Ramos (cell line): ENCODE measurements at regions not wholly inside any gene's neighbourhood (a gene's known extent, or its start where the extent isn't known, plus 50 kb on each side); places are given as distances from the start of the nearest gene placed in this dataset.
"Not testable (repeated sequence)": the region's sequence is repeated elsewhere in the genome, so short reads cannot be mapped to it uniquely, and the experiment has no call there.

Source experiments
- in situ Hi-C: fragments of 300-500 bp; cut with MboI; formaldehyde crosslinking; loops from one replicate; pipeline ENCODE4 v1.14.3; 2022; ENCODE audit warnings: low sequenced_read_pairs; ENCODE audit not compliant: unreplicated experiment

DNA sequence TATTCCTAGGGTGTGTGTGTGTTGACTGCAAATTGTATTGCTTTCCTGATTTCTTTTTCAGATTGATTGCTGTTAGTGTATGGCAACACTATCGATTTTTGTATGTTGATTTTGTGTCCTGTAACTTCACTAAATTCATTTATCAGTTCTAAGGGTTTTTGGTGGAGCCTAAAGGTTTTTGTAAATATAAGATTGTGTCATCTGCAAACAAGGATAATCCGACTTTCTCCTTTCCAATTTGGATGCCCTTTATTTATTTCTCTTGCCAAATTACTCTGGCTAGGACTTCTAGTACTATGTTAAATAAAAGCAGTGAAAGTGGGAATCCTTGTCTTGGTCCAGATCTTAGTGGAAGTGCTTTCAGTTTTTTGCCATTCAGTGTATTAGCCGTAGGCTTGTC lies 340.9 kb upstream of the KLF4 start:
- in situ Hi-C loops, result no loop called here

DNA sequence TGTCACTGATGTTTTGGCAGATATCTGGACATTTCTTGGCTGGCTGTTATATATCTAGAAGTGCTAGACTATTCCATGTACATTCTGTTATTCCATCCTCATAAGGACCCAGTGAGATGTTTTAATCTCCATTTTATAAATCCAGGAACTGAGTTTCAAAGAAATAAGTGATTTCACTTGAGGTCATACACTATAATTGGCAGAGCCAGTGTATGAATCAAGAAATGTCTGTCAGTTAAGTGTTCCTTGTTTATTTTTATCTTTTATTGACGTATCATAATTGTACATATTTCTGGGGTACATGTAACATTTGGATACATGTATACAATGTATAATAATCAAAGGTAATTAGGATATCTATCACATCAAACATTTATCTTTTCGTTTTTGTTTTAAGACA lies 338.3 kb upstream of the KLF4 start:
- in situ Hi-C loops, result no loop called here

DNA sequence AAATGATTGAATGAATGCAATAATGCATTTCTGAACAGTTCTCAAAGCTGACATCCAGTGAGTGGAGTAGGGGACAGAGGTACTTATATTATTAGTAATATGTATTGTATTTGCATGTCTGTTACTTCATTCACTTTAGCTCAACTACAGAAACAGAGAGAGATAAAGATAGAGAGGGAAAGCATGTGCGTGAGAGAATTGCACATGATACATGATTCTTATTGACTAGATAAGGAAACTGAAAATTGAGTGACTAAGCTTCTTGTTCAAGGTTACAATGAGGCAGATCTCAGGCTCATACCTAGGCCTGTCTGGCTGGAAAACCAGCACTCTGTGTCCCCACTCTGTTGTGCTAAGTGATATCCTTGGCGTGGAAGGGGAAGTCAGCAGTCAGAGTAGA lies 337.7 kb upstream of the KLF4 start:
- in situ Hi-C loops, result no loop called here

- in situ Hi-C loops, result not testable (repeated sequence)
Measured at GRCh38 chr9:107826688-107826983, 337.1 kb upstream of the KLF4 start.

DNA sequence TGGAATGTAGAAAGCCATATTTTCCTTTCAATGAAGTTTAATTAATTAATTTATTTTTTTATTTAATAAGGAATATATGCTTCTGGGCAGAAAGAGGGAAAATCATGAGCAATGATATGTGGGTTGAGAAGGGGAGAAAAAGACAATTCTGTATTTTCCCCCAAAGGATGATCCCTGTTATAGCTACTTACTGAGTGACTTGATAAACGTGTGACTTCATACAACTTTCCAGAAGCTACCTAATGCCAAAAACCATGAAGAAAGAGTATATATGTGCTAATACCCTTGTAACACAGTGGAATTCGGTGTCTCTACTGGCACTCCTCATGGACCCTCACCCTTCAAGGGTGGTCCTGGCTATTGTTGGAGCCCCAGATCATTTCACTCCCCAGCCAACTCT lies 335.0 kb upstream of the KLF4 start:
- in situ Hi-C loops, result no loop called here

DNA sequence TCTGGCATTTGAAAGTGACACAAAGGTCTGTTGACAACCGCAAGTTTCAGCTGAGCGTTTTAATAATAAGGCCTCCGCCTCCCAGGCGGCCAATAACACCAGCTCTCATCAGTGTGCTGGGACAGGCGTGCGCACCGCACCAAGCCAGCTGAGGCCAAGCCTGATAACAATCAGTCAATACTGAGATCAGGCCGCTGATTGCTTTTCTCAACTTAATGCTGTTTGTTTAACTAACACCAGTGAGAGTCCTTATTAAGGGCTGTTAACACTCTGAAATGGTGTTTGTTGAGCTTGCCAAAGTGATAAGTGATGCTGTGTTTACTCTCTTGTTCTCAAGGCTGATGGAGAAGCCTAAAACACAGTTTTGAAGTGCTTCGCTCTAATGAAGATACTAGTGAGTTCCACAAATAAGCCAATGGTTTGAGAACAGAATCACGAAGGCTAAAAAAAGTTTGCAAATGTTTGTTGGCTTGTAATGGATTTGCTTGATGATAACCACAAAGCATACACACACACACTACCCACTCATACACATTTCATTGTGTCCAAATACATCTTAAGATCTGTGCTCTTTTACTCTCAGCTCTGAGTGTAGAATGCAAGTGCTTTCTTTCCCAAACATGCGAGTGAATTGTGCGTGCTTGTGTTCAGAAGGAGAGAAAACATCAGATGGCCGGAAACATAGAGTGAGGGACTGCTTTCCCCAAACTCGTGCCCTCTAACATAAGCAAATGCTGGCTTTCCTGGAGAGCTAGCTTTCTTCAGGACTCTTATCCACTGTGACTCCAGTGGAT lies 330.4 kb upstream of the KLF4 start:
- in situ Hi-C loops, result no loop called here

GRCh38 chr9:107818503-107818829 lies 328.9 kb upstream of the KLF4 start:
- in situ Hi-C loops, result not testable (repeated sequence)

GRCh38 chr9:107817595-107818502 lies 328.3 kb upstream of the KLF4 start:
- in situ Hi-C loops, result not testable (repeated sequence)

GRCh38 chr9:107816561-107817021 lies 327.0 kb upstream of the KLF4 start:
- in situ Hi-C loops, result no loop called here

DNA sequence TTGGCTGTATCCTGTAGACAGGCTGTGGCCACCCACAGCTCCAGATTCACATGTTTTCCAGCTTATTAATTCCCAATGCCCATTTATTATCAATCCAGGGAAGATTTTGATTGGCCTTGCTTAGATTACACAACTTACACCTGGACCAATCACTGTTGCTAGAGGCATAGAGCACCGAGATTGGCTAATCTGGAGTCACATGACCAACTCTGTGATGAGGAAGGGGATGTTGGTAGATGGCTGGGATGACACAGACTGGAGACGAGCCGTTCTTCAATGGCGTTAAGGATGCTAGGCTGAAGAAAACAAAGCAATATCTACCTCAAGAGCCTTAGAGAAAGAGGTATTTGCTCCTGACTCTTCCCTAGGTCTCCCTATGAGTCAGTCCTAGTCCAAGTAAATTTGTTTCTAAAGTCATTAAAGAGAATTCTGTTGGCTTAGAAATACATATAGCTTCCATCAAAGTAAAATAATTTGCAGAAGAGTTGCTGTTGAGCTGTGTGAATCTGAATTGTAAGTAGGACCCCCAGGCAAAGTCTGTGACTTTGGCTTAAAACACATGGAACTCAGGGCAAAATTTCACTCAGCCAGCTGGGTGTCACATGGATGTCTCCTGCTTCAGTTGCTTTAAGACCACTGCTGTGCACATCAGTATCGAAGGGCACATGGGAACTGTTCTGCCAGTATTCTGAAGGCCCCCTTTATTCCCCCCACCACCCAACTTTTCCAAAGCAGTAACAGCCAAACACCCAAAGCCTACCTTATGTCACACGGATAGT lies 326.4 kb upstream of the KLF4 start:
- in situ Hi-C loops, result no loop called here

DNA sequence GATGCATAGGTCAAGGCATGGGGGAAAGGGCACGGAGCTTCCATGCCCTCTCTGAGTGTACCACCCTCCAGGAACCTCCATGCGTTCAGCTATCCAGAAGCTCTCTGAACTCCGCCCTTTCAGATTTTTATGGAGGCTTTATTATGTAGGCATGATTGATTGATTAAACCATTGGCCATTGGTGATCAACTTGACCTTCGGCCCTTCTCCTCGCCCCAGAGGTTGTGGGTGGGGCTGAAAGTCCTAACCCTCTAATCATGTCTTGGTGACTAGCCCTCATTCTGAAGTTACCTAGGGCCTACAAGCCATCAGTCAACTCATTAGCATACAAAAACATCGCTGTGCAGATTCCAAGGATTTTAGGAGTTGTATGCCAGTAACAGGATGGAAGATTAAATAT lies 323.7 kb upstream of the KLF4 start:
- in situ Hi-C loops, result no loop called here

GRCh38 chr9:107810461-107810961 lies 320.9 kb upstream of the KLF4 start:
- in situ Hi-C loops, result no loop called here

GRCh38 chr9:107809871-107810460 lies 320.4 kb upstream of the KLF4 start:
- in situ Hi-C loops, result no loop called here

DNA sequence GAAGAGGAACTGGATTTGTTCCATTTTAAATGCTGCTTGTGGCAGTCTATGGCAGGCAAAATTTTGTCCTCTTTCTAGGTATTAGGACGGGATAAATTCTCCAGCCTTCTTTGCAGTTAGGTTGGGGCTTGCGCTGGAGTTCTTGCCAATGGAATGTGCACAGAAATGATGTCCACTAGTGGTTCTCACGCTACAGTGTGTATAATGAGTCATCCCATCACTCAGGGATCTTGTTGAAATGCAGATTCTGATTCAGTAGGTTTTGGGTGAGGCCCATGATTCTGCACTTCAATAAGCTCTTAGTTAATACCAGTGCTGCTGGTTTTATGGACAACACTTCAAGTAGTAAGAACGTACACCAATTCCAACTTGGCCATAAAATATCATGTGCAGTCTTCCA lies 317.6 kb upstream of the KLF4 start:
- in situ Hi-C loops, result no loop called here

DNA sequence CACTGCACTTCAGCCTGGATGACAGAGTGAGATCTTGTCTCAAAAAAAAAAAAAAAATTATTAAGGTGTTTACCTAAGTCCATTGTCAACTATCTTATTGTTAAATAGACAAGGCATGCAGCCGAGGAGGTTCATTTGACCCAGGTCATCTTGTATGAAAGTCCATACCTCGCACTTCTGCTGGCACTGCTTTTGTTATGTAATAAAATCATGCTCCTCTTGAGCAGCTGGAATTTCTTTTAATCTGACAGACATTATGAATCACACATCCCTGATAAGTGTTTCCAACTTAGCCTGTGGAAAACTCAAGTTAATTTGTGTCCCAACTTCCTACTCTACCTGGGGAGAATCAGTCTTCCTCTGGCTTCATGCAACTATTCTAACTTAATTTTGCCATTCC lies 315.6 kb upstream of the KLF4 start:
- in situ Hi-C loops, result no loop called here

DNA sequence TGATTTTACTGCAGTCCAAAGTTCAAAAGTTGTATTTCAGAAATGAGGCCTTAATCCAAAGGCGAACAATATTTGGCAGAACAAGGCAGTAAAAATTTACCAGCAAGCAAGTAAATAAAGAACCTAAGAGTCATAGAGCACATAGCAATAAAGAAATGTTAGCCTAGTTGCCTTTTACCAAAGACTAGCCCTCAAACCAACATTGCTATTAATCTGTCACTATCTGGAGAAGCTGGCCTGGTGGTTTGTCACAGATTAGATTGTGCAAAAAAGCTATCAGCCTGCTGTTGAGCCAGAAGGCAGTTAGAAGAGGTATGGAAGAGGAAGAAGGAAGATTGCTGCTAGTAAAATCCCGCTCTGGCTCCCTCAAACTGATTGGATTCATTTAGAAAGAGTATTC lies 304.7 kb upstream of the KLF4 start:
- in situ Hi-C loops, result no loop called here

- in situ Hi-C loops, result no loop called here
Measured at GRCh38 chr9:107793541-107793940, 304.0 kb upstream of the KLF4 start.

DNA sequence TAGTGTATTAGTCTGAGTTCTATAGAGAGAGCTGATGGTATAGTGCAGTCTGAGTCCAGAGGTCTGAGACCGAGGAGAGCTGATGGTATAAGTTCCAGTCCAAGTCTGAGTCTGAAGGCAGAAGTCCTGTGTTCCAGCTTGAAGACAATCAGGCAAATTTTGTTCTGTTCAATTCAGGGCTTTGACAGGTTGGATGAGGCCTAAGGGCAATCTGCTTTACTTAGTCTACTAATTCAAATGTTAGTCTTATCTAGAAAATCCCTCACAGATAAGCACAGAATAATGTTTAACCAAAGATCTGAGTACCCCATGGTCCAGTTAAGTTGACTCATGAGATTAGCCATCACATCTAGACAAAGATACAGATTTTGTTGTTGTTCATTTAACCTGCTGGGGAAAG lies 303.0 kb upstream of the KLF4 start:
- in situ Hi-C loops, result no loop called here

GRCh38 chr9:107792006-107792405 lies 302.4 kb upstream of the KLF4 start:
- in situ Hi-C loops, result no loop called here

- in situ Hi-C loops, result no loop called here
Measured at GRCh38 chr9:107789001-107789700, 299.6 kb upstream of the KLF4 start.
